Fibroblast of pulmonary artery (primary cell): ENCODE measurements at regions not wholly inside any gene's neighbourhood (a gene's known extent, or its start where the extent isn't known, plus 50 kb on each side); places are given as distances from the start of the nearest gene placed in this dataset.

Source experiments
- DNase-seq: peaks from one replicate; pipeline ENCODE4 v3.0.0-alpha.2; 2010; ENCODE audit warnings: low read depth
- H3K4me3 ChIP-seq: replicated peaks from 2 replicates; pipeline ENCODE4 v1.5.1; 2011; ENCODE audit warnings: low read depth, mild to moderate bottlenecking, control low read depth, low read length, moderate library complexity
- TF ChIP-seq, protein P1 (sequence below): IDR thresholded peaks from 2 replicates; pipeline ENCODE4 v1.5.1; 2011; ENCODE audit warnings: mild to moderate bottlenecking, control low read depth, low read length, inconsistent platforms; ENCODE audit errors: missing control alignments

DNA sequence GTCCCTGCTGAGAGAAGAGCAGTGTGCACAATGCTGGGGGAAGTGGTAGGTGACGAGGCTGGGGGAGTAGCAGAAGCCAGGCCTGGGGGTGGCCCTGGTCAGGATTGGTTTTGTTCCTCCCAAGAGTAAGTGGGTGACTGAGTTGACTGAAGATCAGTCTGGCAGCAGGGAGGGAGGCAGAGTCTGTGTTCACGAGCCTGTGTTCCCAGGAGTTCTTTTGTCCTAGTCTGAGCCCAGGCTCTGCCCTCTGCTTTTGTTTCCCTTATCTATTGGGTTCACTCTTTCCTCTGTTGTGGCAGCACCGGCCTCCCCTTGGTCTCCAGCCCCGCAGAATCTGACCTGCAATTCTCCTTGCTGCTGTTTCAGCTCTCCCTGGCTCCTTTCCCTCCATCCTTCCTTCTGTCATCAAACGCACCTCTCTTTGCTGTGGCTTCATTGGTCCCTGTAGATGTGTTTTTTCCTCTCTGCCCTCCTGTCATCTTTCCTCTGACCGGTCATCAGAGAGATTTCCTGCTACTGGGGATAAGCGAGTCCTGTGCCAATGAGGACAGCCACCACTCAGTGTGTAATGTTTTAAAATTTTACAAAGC is 607.4 kb downstream of the KIF4B start:
- DNase-seq = no peak
- no peak overlapping the region for H3K4me3 ChIP-seq
- TF ChIP-seq, protein P1, sequence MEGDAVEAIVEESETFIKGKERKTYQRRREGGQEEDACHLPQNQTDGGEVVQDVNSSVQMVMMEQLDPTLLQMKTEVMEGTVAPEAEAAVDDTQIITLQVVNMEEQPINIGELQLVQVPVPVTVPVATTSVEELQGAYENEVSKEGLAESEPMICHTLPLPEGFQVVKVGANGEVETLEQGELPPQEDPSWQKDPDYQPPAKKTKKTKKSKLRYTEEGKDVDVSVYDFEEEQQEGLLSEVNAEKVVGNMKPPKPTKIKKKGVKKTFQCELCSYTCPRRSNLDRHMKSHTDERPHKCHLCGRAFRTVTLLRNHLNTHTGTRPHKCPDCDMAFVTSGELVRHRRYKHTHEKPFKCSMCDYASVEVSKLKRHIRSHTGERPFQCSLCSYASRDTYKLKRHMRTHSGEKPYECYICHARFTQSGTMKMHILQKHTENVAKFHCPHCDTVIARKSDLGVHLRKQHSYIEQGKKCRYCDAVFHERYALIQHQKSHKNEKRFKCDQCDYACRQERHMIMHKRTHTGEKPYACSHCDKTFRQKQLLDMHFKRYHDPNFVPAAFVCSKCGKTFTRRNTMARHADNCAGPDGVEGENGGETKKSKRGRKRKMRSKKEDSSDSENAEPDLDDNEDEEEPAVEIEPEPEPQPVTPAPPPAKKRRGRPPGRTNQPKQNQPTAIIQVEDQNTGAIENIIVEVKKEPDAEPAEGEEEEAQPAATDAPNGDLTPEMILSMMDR = no peak

DNA sequence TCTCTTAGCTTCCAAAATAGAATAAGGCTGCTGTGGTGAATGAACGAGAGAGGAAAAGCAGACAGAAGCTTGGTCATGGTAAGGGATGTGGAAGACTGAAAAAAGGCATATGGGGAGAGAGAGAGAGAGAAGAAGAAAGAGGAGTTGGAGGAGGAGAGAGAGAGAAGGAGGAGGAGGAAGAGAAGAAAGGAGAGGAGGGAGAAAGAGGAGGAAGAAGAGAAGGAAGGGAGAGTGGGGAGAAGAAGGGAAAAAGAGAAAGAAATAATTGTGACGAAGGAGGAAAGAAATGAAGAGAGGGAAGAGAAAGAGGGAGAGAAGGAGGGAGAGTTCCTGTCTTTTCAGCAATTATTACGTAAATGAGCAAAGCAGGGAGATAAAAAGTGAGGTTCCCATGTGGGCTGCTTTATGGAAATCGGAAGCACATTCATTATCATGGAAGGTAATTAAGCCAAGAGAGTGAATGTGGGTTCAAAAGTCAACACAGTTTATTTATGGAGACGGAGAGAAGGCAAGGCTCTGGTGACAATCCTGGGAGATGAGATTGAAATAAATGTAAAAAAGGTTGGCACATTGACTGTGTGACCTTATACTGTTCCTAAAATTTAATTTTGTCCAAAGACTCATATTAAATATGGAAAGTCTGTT is 611.2 kb downstream of the KIF4B start:
- H3K4me3 ChIP-seq = no peak overlapping the region
- DNase-seq = no peak
- TF ChIP-seq, protein P1 = no peak

DNA sequence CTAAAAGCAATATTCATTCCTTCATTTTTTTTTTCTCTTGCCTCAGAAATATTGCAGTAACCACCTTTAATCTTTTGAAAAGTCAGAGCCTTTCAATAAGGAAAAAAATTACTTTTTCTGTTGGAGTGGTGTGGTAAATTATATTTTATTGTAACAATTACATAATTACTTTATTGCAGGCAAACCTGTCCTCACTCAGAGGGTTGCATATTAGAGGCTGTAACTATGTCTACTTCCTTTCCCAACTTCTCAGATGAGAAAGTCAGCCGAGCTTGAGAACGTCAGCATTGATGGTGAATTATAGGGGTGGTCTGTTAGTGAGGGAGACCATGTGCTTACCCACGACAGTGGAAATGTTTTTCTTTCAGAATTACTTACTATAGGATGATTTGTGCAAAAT is 611.8 kb downstream of the KIF4B start:
- DNase-seq = no peak
- TF ChIP-seq, protein P1 = no peak
- no peak overlapping the region for H3K4me3 ChIP-seq

DNA sequence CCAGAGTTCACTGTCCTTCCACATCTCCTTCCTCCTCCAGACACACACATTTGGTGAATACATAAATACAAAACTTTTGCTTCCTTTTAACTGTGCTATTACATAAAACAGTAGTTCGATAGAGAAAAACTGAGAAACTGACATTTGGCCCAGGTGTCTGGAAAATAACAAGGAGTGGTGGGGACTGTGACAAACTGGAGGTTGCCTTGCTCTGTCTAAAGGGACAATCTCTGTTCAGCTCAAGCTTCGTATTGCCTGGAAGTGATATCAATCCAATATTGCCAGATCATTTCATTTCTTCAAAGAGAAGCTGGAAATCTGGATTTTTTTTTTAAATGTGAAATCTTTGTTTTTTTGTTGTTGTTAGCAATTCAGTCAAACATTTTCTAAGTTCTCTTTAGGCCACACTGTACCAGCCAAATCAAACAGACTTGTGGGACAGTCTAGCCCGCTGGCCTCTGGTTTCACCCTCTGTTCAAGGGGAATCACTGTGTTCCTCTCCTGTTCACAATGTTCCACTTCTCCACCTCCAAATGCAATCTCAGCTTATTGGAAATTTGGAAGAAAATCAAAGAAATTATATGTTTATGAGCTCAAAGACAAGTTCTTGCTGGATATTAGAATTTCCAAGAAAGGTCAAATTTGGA is 612.5 kb downstream of the KIF4B start:
- DNase-seq = no peak
- H3K4me3 ChIP-seq = no peak overlapping the region
- TF ChIP-seq, protein P1 = no peak

DNA sequence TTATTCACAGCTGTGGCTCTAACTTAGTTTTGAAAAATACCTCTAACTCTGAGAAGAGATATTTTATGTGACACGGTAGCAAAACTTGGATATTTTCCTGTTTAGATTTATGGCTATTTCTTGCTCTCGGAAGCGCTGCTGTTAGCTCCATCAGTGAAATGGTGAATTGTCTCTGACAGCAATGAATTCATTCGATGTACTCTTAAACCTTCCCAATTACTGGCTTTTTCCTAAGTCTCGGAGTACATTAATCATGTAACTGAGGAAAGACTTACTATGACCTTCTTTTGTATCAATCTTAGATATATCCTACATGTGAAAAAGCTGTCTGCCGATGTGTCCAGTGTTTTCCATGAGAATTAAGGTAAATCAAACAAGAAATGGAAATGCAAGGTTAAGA is 613.0 kb downstream of the KIF4B start:
- no peak overlapping the region for H3K4me3 ChIP-seq
- DNase-seq = no peak
- TF ChIP-seq, protein P1 = no peak

DNA sequence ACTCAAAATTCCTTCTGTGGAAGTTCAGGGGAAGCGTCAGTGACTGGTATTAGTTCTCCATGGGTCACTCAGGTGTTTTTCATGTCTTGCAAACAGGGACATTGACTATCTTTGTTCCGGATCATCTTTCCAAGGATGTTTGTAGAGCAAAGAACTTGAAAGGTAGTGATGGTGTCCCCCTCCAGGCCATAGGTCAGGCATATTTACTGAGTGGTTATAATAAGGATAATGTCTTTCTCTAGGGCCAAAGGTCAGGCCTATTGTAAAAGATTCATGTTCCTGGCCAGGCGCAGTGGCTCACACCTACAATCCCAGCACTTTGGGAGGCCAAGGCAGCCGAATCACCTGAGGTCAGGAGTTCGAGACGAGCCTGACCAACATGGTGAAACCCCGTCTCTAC is 614.8 kb downstream of the KIF4B start:
- TF ChIP-seq, protein P1 = no peak
- no peak overlapping the region for H3K4me3 ChIP-seq
- no peak for DNase-seq
